A673 (cell line): ENCODE measurements at regions not wholly inside any gene's neighbourhood (a gene's known extent, or its start where the extent isn't known, plus 50 kb on each side); places are given as distances from the start of the nearest gene placed in this dataset.

Source experiments
- EZH2 ChIP-seq: fragments of 200-600 bp; sonication (generic); IDR thresholded peaks from 2 replicates; pipeline ENCODE4 v1.6.1; 2017; ENCODE audit warnings: borderline replicate concordance, low read depth, mild to moderate bottlenecking, mixed read lengths, antibody characterized with exemption, low read length; ENCODE audit not compliant: poor library complexity, severe bottlenecking
- TF ChIP-seq, protein P1 (sequence below): fragments of 300-800, 200-600 bp; sonication (generic); conservative IDR thresholded peaks from 2 replicates; pipeline ENCODE4 v1.5.1; 2017; ENCODE audit warnings: low read depth, mild to moderate bottlenecking, antibody characterized with exemption, low read length, moderate library complexity, mixed read lengths

DNA sequence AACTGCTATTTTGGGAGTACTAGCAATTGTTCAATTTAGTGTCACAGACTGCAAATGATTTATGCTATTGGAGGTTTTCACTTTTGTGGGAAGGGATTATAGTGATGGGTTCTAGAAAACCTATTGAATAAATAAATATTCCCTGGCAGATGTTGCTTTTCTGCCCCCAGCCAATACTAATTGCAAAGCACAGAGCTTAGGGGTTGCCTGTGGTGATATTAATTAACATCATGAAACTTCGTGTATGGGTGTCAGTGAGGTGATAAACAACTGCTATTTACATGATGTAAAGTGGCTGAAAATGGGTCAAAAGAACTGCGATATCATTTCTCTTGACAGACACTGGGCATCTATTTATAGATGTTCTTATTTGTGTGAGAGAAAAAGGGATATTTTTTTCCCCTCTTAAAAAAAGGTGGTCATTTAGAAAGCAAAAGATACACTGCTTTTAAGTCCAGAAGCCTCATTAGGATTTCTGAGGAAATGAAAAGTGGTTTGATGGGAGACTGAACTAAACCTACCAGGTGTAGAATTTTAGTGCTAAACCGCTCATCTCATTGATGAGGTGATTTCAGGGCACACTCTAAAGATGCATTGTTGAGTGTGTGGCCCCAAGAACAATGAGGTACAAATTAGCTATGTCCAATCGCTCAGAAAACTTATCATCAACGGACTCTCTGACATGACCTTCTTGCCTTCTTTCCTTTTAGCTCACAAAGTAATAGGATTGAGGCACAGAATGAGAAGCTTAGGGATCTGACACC lies 116.7 kb upstream of the CHST9 start:
- TF ChIP-seq, protein P1, sequence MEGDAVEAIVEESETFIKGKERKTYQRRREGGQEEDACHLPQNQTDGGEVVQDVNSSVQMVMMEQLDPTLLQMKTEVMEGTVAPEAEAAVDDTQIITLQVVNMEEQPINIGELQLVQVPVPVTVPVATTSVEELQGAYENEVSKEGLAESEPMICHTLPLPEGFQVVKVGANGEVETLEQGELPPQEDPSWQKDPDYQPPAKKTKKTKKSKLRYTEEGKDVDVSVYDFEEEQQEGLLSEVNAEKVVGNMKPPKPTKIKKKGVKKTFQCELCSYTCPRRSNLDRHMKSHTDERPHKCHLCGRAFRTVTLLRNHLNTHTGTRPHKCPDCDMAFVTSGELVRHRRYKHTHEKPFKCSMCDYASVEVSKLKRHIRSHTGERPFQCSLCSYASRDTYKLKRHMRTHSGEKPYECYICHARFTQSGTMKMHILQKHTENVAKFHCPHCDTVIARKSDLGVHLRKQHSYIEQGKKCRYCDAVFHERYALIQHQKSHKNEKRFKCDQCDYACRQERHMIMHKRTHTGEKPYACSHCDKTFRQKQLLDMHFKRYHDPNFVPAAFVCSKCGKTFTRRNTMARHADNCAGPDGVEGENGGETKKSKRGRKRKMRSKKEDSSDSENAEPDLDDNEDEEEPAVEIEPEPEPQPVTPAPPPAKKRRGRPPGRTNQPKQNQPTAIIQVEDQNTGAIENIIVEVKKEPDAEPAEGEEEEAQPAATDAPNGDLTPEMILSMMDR: no peak
- no peak for TF ChIP-seq EZH2
